ENCODE measurements at regions not wholly inside any gene's neighbourhood (a gene's known extent, or its start where the extent isn't known, plus 50 kb on each side); places are given as distances from the start of the nearest gene placed in this dataset.

- Mint-ChIP-seq H3K27me3 (ENCODE audit: unreplicated experiment) (no peaks in the 10 kb centered on the region), H3K9me3 (ENCODE audit: unreplicated experiment) (peaks cover 6% of the 10 kb centered on the region), H3K4me1 (ENCODE audit: unreplicated experiment) (peaks cover 13% of the 10 kb centered on the region), H3K4me3 (ENCODE audit: unreplicated experiment) (no peak overlapping the region), H3K27ac (ENCODE audit: unreplicated experiment) (no peak overlapping the region), H3K36me3 (ENCODE audit: unreplicated experiment) (no peaks in the 10 kb centered on the region)
- no peak for TF ChIP-seq CTCF (IDR thresholded peaks at IDR 0.05)
- no peak for DNase-seq (ENCODE audit: extremely low spot score, unreplicated experiment)
Observed at GRCh38 chr9:108186642-108187395, 669.0 kb downstream of the ACTL7B start.

- no peaks in the 10 kb centered on the region for H3K36me3 Mint-ChIP-seq (ENCODE audit: unreplicated experiment)
- no peak overlapping the region for H3K4me3 Mint-ChIP-seq (ENCODE audit: unreplicated experiment)
Observed at GRCh38 chr9:108185613-108186012, 670.2 kb downstream of the ACTL7B start.

GRCh38 chr9:108184941-108185340 is 670.8 kb downstream of the ACTL7B start:
- Mint-ChIP-seq H3K27ac (ENCODE audit: unreplicated experiment) (no peak overlapping the region), H3K4me1 (ENCODE audit: unreplicated experiment) (peaks cover 13% of the 10 kb centered on the region), H3K36me3 (ENCODE audit: unreplicated experiment) (no peaks in the 10 kb centered on the region), H3K9me3 (ENCODE audit: unreplicated experiment) (peaks cover 6% of the 10 kb centered on the region), H3K27me3 (ENCODE audit: unreplicated experiment) (no peaks in the 10 kb centered on the region), H3K4me3 (ENCODE audit: unreplicated experiment) (no peak overlapping the region)
- no peak for DNase-seq (ENCODE audit: extremely low spot score, unreplicated experiment)
- no peak for TF ChIP-seq CTCF (IDR thresholded peaks at IDR 0.05)

More at GRCh38 chr9:108185613-108186012, 670.2 kb downstream of the ACTL7B start:
- peaks cover 6% of the 10 kb centered on the region for H3K9me3 Mint-ChIP-seq (ENCODE audit: unreplicated experiment)
- peaks cover 13% of the 10 kb centered on the region for H3K4me1 Mint-ChIP-seq (ENCODE audit: unreplicated experiment)
- no peak for TF ChIP-seq CTCF (IDR thresholded peaks at IDR 0.05)
- no peak for DNase-seq (ENCODE audit: extremely low spot score, unreplicated experiment)
- H3K27me3 Mint-ChIP-seq (ENCODE audit: unreplicated experiment) = no peaks in the 10 kb centered on the region
- H3K27ac Mint-ChIP-seq (ENCODE audit: unreplicated experiment) = no peak overlapping the region

GRCh38 chr9:108184009-108184408 is 671.8 kb downstream of the ACTL7B start:
- peaks cover 13% of the 10 kb centered on the region for H3K4me1 Mint-ChIP-seq (ENCODE audit: unreplicated experiment)
- no peak for TF ChIP-seq CTCF (IDR thresholded peaks at IDR 0.05)
- H3K4me3 Mint-ChIP-seq (ENCODE audit: unreplicated experiment) = no peak overlapping the region
- H3K27ac Mint-ChIP-seq (ENCODE audit: unreplicated experiment) = no peak overlapping the region
- DNase-seq (ENCODE audit: extremely low spot score, unreplicated experiment) = no peak
- no peaks in the 10 kb centered on the region for H3K27me3 Mint-ChIP-seq (ENCODE audit: unreplicated experiment)
- peaks cover 6% of the 10 kb centered on the region for H3K9me3 Mint-ChIP-seq (ENCODE audit: unreplicated experiment)
- no peaks in the 10 kb centered on the region for H3K36me3 Mint-ChIP-seq (ENCODE audit: unreplicated experiment)

GRCh38 chr9:108182950-108183381 is 672.8 kb downstream of the ACTL7B start:
- TF ChIP-seq CTCF (IDR thresholded peaks at IDR 0.05) = no peak
- H3K27me3 Mint-ChIP-seq (ENCODE audit: unreplicated experiment) = no peaks in the 10 kb centered on the region
- no peaks in the 10 kb centered on the region for H3K36me3 Mint-ChIP-seq (ENCODE audit: unreplicated experiment)
- H3K4me3 Mint-ChIP-seq (ENCODE audit: unreplicated experiment) = no peak overlapping the region
- H3K4me1 Mint-ChIP-seq (ENCODE audit: unreplicated experiment) = peaks cover 13% of the 10 kb centered on the region
- no peak for DNase-seq (ENCODE audit: extremely low spot score, unreplicated experiment)
- H3K9me3 Mint-ChIP-seq (ENCODE audit: unreplicated experiment) = peaks cover 6% of the 10 kb centered on the region
- H3K27ac Mint-ChIP-seq (ENCODE audit: unreplicated experiment) = no peak overlapping the region

Measured in osteocyte (in vitro differentiated cells).